ENCODE measurements at regions not wholly inside any gene's neighbourhood (a gene's known extent, or its start where the extent isn't known, plus 50 kb on each side); places are given as distances from the start of the nearest gene placed in this dataset.

GRCh38 chr10:36681751-36682632 is 443.4 kb upstream of the ANKRD30A start:
- FAIRE-seq = no peak

DNA sequence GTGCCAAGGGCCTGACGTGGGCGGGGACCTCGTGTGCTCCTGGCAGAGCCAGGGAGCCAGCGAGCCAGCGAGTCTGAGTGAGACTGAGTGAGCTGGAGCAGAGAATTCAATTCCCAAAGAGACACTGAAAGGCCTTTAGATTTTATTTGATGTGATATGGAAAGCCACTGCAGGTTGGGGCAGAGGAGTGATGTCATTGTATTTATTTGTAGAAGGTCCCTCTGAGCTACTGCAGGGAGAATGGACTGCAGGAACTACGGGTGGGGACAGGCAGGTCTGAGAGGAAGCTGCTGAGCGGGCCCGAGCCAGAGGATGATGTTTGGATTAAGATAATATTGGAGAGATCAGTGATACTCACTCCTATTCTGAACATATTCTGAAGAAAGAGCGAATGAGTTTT is 445.8 kb upstream of the ANKRD30A start:
- no peak for FAIRE-seq

- FAIRE-seq = no peak
Observed at GRCh38 chr10:36677431-36677768, 448.0 kb upstream of the ANKRD30A start.

DNA sequence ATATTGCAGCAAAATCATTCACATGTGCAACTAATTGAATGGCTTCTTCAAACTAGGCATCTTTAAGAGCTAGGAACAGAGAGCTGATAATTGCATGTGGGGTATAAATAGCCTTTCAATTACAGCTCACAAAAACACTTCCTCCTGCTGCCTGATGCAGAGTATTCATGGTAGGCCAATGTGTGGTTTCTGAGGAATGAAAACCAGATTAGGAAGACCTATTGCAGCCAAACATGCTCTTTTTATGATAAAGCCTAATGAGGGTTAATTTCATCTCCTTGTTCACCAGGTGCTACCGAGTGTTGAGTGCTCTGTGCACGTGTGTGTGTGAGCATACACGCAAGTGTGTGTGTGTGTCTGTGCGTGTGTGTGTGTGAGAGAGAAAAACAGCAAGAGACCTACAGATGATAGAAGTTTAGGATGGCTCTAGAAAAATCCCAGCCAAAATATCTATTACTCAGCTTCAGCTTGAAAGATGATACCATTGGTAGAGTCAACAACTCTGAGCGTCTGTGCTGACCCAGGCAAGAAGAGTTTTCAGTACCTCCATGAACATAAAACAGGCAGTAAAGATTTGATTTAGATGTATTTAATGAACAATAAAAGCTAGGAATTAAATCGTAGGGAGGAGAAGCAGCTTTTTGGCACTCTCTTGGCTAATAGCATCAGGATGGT is 448.5 kb upstream of the ANKRD30A start:
- FAIRE-seq = no peak

GRCh38 chr10:36676321-36676720 is 449.1 kb upstream of the ANKRD30A start:
- no peak for FAIRE-seq

- no peak for FAIRE-seq
Observed at GRCh38 chr10:36675458-36675880, 449.9 kb upstream of the ANKRD30A start.

DNA sequence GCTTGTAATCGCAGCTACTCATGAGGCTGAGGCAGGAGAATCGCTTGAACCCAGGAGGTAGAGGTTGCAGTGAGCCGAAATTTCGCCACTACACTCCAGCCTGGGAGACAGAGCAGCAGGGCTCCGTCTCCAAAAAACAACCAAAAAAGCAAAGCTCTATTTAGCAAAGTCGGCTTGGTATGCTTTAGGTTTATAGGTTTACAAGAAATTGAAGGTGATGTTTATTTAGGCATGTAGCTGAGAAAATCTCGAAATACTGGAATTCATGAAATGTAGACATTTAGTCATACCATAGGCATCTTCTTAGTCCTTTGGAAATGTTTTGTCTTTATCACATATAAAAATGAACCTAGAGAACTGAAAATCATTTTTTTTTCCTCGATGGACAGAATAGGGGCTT is 453.8 kb upstream of the ANKRD30A start:
- no peak for FAIRE-seq

GRCh38 chr10:36670621-36671402 is 454.6 kb upstream of the ANKRD30A start:
- no peak for FAIRE-seq

- FAIRE-seq = no peak
Observed at GRCh38 chr10:36669615-36670352, 455.6 kb upstream of the ANKRD30A start.

DNA sequence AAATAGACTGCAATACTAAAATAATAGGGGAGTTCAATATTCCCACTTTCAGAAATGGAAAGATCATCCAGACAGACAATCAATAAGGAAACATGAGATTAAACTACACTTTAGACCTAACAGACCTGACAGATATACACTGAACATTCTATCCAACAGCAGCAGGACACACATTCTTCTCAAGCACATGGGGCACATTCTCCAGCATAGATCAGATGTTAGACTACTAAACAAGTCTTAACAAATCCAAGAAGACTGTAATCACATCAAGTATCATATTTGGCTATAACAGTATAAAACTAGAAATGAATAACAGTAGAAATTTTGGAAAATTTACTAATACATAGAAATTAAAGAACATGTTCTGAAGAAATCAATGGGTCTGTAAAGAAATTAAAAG is 458.9 kb upstream of the ANKRD30A start:
- no peak for FAIRE-seq

DNA sequence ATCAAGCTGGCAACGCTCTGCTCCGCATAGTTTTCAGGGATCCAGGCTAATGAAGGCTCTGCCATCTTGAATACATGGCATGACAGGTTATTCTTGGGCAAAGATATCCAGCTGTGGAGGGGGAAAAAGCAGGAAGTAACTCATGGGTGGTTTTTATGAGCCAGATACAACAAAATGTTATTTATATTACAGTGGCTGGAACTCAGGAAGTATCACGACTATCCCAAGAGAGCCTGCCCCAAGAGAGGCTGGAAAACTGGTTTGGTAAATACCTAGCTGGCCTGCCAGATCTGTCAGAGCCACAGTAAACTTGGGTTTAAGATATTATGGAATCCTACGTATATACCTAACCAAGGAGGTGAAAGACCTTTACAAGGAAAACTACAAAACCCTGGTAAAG is 462.8 kb upstream of the ANKRD30A start:
- no peak for FAIRE-seq

DNA sequence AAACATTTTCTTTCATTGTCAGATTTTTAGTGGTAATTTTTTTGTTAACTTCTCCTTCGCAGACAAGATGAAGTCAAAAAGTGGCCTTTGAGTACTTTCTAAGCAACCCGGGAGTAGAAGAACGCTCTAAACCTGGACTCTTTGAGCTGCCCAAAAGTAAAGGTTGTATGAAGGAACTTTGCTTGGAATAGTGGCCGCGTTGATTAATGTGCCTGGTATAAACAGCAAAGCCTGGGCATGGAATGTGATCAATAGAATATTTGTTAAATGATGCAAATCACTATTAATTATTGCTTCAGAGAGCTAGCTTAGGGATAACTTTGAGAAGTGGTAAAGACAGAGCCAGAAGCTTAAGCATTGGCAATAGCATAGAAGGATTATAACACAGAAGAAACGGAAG is 475.1 kb upstream of the ANKRD30A start:
- no peak for FAIRE-seq

DNA sequence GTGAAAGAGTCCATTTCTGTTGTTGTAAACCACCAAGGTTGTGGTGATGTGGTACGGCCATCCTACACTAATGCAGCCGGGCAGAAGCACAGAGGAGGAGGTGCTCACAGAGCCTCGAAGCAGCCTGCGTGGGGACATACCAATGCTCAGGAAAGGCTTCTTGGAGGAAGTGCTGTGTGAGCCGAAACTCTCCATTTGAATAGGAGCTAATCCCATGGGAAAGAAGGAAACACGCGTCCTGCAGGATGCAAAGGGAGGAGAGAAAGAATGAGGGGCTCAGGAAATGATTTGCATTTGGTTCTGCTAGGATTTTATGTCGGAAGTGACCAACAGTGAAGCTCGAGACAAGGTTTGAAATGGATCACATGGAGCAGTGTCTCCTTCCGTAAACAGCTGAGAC is 477.9 kb upstream of the ANKRD30A start:
- FAIRE-seq = no peak

- no peak for FAIRE-seq
Observed at GRCh38 chr10:36640626-36641025, 484.8 kb upstream of the ANKRD30A start.

DNA sequence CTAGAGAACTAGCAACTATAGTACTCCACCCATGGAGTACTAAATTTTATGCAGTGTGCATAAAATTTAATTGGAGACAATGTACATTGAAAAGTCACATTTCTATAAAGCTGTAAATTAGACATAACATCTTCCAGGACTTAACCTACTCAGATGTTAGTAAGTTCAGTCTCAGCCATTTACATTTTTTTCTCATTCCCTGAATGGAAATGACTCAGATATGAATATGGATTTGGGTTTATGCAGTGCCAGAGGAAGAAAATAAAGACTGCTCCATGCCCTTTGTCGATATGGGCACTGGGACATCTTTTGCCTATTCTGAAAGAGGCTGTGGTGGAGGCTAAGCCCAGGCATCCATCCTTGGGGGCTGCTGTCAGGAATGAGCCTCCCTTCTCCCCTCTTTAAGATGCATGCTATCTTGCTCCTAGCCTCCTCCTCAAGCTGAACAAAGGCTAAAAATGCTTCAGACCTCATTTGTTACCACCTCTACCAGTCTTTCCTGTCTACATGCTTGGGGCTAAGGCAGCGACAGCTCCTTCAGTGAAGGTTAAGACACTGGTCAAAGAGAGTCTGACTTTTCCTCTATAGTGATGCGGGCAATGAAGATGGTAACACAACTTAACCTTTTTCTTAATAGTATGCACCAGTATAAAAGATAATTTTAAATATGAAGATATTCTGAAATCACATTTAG is 486.8 kb upstream of the ANKRD30A start:
- FAIRE-seq = no peak

GRCh38 chr10:36636879-36637278 is 488.5 kb upstream of the ANKRD30A start:
- FAIRE-seq = no peak

DNA sequence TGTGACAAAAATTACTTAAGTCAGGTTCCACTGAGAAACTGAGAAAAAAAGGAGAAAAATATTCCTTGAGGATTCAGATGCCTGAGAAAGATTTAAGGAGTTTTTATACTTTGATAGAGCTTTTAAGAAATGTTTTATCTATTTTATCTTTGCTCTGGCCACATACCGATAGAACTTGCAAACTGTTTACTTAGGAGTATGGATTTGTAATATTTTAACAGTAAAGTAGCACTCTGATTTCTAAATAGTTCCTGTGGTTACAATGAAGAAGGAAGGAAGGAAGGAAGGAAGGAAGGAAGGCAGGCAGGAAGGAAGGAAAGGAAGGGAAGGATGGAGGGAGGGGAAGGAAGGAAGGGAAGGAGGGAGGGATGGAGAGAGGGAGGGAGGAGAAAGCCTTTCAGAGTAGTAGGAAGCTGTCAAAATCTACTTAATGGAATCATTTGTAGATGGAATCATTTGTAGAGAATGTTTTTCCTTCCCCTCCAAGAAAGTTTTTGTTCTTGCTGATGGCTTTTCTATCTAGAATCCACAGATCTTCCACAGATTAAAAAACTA is 489.0 kb upstream of the ANKRD30A start:
- no peak for FAIRE-seq

GRCh38 chr10:36634916-36635315 is 490.5 kb upstream of the ANKRD30A start:
- FAIRE-seq = no peak

GRCh38 chr10:36630267-36630666 is 495.1 kb upstream of the ANKRD30A start:
- no peak for FAIRE-seq

DNA sequence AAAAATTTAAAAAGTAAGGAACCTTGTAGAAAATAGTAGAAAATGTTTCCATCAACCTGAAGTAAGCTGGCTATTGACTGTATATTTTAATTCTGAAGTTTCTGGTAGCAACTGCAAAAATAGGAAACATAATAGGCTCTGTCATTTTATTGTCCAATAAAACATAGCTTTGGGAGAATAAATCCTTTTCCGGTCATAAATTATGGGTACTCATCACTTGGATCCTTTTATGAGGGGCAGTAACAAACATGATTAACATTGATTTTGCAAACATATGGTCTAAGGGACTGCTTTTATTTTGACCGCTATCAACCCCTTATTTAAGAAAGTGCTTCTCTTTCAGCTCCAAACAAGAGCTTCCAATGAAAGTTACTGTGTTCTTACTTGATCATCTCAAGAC is 495.9 kb upstream of the ANKRD30A start:
- FAIRE-seq = no peak

DNA sequence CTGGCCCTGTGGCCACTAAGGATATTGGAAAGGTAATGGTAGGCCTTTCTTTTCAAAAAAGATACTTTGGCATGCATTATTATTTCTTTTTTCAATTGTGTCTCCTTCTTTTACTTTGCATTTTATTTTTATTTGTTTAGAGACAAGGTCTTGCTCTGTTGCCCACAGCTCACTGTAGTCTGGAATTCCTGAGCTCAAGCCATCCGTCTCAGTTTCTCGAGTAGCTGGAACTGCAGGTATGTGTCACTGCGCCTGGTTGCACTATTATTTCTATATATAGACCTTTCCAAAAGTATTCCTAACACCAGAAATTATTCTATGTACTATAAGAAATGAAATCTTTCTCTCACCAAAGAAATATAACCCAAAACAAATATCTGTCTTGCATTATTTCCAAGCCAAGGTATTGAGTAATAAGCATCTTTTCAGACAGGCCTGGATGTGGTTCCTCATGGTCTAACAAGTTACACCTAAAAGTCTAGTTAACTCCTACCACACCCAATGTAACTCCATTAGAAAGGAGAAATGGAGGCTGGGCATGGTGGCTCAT is 500.8 kb upstream of the ANKRD30A start:
- FAIRE-seq = no peak

- no peak for FAIRE-seq
Observed at GRCh38 chr10:36621346-36621745, 504.1 kb upstream of the ANKRD30A start.
